Stimulated activated CD4-positive, alpha-beta T cell treated with anti-CD3 and anti-CD28 coated beads, TNF-alpha, amount 100 ng/mL, for 1 hour (primary cell): ENCODE measurements at regions not wholly inside any gene's neighbourhood (a gene's known extent, or its start where the extent isn't known, plus 50 kb on each side); places are given as distances from the start of the nearest gene placed in this dataset.
"Not testable (repeated sequence)": the region's sequence is repeated elsewhere in the genome, so short reads cannot be mapped to it uniquely, and the experiment has no call there.

Source experiments
- DNase-seq, 3 donors: peaks; one replicate each; pipeline ENCODE4 v3.0.0-alpha.2; 2020; ENCODE audit warnings: low read depth in 3 of 3, low spot score in 1 of 3

DNA sequence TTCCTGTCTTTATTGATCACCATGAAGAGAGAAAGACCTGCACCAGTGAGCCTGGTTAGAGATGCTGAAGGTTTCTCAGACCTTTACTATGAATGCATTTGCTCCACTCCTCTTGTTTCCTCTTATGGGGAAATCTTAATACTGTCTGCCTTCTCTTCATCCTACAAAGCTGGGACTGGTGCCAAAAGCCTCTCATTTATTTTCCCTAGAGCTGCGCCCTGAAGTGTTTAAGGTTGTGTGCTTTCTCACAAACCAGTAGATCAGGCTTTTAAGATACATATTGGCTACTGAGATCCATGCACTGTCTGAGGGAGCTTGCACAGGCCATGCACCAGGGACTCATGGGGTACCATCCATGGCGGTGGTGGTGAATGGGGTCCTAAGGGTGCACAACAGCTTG lies 286.1 kb upstream of the PMFBP1 start:
- no peak for DNase-seq

DNA sequence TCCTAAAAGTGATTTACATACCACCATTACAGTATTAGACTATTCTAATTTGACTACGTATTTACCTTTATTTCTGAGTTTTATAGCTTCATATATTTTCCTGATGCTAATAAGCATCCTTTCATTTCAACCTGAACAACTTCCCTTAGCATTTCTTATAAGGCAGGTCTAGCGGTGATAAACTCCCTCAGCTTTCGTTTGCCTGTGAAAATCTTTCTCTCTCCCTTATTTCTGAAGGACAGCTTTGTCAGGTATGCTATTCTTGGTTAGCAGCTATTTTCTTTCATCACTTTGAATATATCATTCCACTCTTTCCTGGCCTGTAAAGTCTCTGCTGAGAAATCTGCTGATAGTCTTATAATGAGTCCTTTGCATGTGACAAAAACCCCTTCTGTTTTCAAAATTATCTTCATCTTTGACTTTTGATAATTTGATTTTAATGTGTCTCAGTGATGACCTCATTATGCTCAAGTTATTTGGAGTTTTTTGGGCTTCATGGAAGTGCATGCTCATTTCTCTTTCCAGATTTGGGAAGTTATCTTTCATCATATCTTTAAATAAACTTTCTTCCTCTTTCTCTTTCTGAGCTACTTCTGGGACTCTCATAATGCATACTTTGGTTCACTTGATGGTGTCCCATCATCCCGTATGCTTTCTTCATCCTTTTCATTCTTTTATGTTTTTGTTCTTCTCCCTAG lies 285.4 kb upstream of the PMFBP1 start:
- DNase-seq, result no peak

- DNase-seq, result no peak
These were observed 284.0 kb upstream of the PMFBP1 start for GRCh38 chr16:72455743-72456659.

DNA sequence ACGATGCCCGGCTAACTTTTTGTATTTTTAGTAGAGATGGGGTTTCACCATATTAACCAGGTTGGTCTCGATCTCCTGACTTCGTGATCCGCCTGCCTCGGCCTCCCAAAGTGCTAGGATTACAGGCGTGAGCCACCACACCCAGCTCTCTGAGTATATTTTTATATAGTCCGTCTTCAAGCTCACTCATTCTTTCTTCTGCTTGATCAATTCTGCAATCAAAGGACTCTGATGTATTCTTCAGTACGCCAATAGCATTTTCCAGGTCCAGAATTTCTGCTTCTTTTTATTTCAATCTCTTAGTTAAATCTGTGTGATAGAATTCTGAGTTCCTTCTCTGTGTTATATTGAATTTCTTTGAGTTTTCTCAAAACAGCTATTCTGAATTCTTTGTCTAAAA lies 281.9 kb upstream of the PMFBP1 start:
- not testable (repeated sequence) for DNase-seq

- DNase-seq, result no peak
These were observed 272.7 kb upstream of the PMFBP1 start for GRCh38 chr16:72444696-72445095.

DNA sequence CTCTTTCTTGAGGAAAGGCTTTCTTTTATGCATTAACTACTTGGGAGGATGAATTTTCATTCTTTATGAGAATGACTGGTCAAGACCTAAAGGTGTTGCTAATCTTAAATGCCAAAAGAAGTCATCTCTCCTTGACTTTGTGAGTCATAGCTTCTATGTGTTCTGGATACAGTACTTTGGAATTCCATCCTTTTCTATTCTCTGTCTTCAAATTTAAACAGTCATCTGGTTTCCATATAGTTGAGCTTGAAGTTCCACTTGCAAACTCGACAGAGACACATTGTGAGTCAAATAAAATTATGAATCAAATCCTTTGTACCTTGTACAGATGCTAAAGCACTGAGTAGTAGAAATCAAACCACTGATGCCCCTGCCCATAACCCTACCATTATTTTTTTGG lies 271.9 kb upstream of the PMFBP1 start:
- DNase-seq, result no peak

DNA sequence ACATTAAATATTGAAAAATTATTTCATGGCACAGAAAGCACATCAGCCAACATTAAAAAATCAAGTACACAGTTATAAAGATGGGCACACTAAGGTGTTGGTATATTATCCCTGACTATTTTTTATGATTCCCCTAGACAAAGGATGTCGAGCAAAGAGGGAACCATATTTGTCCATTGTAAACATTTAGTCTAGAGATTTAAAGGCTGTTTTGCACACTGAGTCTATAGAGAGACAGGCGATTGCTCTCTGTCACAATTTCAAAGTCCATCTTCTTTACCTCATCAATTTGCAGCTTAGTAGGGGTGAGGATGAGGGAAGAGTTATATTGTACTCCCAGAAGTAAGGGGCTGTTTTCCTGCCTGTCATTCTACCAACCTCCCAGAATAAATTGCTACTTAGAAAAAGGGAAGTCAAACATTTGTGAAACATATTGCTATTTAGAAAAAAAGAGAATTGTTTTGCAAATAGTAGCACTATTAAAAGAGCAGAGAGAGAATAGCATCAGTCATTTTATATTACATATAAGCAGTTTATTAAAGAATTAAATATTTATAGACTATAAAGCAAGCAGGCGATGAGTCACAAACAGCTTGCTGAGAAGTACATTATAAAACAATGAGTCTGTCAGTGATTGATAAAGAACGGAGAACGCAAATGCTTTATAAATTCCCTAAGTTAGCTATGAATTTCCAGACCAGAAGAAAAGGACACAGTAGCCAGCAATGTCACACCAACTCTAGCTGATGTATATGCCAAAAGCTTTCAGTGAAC lies 270.6 kb upstream of the PMFBP1 start:
- no peak for DNase-seq

DNA sequence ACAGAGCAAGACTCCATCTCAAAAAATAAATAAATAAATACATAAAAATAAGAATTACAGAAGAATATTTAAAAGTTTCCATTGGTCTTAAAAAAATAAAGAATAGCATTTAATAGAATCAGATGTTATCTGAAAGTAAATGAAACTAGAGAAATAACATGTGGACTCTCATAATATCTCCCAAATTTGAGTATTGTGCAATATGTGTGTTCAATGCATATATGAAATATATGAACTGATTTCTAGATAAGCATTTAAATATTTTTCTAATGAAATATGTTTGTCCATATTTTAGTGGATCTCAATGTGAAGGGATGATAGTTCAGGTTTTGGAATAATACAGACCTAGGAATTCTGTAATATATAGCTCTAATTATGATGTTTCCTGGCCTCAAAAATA lies 265.9 kb upstream of the PMFBP1 start:
- DNase-seq, result no peak

GRCh38 chr16:72434159-72434558 lies 262.2 kb upstream of the PMFBP1 start:
- DNase-seq, result no peak

- DNase-seq, result no peak
These were observed 258.2 kb upstream of the PMFBP1 start for GRCh38 chr16:72430121-72430520.

DNA sequence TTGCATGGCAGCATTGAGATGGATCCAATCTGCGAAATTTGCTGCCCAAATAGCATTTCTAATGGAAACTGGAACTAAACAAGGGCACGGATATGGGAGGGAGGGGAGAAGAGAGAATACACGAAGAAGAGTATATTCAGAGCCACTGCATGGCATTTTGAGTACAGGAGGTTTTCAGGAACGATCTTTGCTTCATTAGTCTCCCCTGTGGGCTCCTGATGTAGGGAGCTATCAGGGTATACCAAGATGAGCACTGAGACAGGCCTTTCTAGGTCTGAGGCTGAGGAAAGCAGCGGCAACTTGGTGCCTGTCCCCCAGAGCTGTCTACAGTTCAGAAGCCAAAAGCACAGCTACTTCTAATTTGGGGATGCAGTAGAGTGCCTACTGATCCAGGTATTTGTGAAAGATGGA lies 257.7 kb upstream of the PMFBP1 start:
- DNase-seq, result no peak

DNA sequence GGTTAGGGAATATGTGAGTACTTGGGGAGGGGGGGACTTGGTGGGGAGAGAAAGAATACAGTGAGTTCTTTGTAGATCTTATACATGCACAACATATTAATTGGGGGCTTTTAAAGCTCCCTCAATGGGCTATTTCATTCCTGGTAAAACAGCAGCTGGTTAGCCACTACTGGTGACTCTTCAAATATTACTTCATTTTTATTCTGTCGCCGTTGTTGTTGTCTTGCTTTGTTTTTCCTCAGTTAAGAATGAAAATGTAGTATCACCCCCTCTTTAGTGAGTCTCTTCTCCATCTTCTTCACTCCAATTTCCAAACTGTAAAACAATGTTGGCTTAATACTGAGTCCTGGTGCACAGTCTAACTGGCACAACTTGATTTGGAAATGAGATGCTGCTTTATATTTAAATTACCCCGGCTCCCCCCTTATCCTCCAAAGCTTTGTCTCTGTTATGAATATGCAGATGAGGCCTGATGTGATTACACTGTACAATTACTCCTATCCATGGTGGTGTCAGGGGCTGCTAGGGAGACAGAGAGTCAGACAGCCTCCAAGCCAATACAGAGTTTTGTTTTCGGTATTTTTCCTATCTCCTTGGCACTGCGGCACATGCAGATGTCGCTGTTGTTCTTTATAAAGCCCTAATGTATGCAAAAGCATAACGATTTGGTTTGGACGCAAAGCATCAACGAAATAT lies 256.9 kb upstream of the PMFBP1 start:
- DNase-seq, result no peak

- no peak for DNase-seq
These were observed 255.9 kb upstream of the PMFBP1 start for GRCh38 chr16:72427783-72428331.

- no peak for DNase-seq
These were observed 255.3 kb upstream of the PMFBP1 start for GRCh38 chr16:72427051-72427782.

DNA sequence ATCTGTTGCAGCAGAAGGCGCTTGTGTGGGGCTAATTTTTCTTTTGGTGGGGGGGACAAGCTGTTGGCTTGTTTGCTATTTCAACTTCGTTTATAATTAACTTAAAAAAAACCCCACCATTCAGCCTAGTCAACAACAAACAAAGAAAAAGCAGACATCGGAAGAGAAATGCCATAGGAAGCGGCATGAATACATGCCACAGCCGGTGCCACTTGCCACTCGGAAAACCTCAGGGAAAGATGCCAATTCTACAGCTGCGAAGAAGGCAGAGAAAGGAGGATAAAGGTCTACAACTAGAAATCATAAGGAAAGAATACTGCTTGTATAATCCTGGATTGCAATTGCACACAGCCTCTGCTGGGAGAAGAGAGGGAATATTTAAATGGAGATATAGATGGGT lies 254.4 kb upstream of the PMFBP1 start:
- DNase-seq, result no peak

- no peak for DNase-seq
These were observed 253.8 kb upstream of the PMFBP1 start for GRCh38 chr16:72425571-72426341.

GRCh38 chr16:72424757-72425156 lies 252.8 kb upstream of the PMFBP1 start:
- DNase-seq, result no peak

DNA sequence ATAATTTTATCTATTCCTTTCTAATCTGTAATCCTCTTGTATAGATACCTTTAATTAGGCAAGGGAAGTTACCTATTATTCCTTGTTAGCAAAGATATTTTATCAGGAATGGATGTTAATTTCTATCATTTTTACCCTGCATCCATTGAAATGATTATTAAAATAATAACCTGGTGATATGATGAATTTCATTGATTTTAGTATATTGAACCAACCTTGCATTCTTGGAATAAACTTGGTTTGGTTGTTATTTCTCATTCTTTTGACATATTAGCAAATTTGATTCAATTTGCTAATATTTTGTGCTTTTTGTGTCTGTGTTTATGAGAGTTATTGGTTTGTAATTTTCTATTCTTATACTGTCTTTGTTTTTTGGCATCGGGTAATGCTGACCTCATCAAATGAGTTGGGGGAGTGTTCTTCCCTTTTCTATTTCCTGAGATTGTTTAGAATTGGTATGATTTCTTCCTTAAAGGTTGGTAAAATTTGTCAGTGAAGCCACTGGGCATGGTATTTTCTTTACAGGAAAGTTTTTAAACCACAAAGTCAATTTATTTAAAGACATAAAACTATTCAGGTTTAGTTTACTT lies 250.4 kb upstream of the PMFBP1 start:
- no peak for DNase-seq

DNA sequence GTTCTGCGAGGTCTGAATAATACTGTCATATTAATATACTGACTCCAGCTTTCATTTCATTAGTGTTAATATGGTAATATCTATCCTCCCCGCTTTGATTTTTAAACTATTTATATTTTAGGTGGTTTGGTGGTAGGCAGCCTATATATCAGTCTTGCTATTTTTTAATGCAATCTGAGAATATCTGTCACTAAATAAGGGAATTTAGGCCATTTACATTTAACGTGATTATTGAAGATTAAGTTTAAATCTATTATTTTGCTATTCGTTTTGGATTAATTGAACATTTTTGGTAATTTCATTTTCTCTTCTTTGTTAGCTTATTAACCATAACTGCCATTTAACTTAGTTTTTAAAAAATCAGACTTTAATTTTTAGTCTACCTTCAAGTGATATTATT lies 247.7 kb upstream of the PMFBP1 start:
- DNase-seq, result no peak
